GM12872 (cell line): ENCODE measurements at regions not wholly inside any gene's neighbourhood (a gene's known extent, or its start where the extent isn't known, plus 50 kb on each side); places are given as distances from the start of the nearest gene placed in this dataset.

Experiments used
- CTCF ChIP-seq: IDR thresholded peaks from 3 replicates; pipeline ENCODE4 v1.5.1; 2011; ENCODE audit warnings: low read depth, mild to moderate bottlenecking, low read length, moderate library complexity; ENCODE audit not compliant: insufficient read depth

DNA sequence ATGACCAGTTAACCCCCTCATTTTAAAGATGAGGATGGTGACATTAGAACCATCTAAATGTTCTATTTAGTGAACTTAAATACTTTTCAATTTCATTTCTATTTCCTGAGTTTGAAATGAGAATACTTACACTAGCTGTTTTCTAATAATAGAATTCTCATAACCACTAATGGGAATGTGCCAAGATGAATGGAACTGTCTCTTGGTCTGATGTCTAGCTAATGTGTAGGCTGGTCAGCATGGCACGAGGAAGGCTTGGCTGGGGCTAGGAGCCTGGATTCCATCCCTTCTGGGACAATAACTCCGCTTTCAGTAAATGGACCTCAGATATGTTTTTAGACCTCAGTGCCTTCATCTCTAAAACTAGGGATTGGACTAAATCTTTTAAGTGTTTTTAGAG, 185.8 kb upstream of the NRP1 start:
- TF ChIP-seq CTCF = no peak

DNA sequence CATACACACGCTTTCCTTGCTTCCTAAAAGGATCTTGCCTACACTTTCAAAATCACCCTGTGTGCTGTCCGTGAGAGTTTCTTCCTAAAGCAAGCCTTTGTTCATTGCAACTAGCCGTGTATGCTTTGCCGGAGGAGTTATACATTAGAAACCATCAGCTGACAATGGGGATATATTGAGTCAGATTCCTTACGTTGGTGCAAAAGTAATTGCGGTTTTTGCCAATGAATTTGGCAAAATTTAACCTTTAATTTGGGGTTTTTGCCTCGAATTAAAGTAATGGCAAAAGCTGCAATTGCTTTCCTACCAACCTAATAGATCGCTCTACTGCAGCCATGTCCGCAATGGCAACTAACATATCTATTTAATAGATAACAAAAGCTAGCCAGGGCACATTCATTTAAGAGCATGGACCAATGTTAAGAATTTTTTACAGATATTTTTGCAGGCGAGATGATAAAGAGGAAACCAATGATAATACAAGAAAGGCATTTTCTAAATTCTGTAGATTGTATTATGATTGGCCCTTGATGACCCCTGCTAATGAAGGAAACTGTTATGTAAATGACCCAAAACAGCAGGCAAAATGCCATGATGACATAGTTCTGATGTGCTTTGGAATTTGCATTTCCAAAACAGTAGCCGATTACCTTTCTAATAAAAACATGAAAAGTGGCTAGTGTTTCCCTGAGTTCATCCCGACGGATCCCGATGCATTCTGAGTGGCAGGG, 184.8 kb upstream of the NRP1 start:
- TF ChIP-seq CTCF = no peak

GRCh38 chr10:33510206-33510605, 175.7 kb upstream of the NRP1 start:
- TF ChIP-seq CTCF = no peak

- no peak for TF ChIP-seq CTCF
These were observed 174.9 kb upstream of the NRP1 start for GRCh38 chr10:33509231-33509831.

DNA sequence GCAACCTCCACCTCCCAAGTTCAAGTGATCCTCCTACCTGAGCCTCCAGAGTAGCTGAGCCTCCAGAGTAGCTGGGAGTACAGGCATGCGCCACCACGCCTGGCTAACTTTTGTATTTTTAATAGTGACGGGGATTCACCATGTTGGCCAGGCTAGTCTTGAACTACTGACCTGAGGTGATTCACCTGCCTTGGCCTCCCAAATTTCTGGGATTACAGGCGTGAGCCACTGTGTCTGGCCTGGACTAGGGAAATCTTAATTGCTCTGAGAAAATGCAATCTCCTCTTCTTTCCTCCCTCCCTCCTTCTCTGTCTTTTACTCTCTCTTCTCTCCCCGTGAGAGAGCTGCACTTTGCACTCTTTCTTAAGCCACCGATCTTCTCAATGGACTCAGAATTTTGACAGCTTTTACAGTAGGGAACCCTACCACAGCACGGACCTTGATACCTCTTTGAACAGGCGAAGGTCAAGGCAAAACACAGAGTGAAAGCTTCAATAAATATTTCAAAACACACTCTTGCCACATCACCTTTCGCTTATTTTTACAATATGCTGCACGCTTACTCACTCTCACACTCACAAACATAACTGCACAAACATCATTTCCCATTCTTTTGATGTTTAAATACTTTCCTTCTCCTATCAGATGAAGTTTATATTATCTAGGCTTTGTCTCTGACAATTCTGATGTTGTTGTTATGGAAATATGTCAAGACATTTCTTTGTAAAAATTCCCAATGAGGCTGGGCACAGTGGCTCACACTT, 173.4 kb upstream of the NRP1 start:
- TF ChIP-seq CTCF = no peak

DNA sequence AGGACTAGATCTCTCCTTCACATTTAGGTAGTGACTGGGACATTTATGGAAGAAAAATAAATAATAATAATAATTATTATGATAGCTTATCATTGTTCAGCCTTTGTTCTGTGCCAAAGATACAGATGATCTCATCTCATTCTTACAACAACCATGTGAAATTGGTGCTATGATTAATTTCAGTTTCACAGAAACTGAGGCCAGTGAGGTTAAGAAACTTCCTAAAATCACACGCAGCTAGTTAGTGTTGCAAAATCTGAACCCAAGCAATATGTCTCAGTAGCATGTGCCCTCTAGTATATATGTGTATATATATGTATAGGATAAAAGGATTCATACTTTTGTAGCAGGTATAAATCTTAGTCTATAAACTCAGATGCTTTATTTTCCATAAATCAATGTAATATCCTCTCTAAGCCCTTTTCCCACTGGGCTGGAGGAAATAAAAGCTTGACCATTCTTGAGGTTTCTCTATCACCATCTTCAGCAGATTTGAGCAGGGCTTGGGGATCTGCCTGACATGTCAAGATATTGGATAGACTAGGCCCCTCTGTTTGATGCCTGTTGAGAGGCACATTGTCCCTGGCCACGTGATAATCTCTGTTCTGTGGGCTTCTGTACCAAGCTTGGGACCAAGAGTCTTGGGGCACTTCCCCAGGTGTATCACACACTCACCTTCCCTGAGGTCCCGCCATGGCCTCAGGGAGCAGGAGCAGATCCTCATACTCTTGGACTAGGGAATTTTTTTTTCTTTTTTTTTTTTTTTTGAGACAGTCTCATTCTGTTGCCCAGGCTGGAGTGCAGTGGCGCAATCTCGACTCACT, 172.6 kb upstream of the NRP1 start:
- no peak for TF ChIP-seq CTCF

- TF ChIP-seq CTCF = no peak
These were observed 171.9 kb upstream of the NRP1 start for GRCh38 chr10:33506391-33506790.
